HG02798 (cell line): ENCODE measurements at regions not wholly inside any gene's neighbourhood (a gene's known extent, or its start where the extent isn't known, plus 50 kb on each side); places are given as distances from the start of the nearest gene placed in this dataset.

Source experiments
- ATAC-seq: cut with Tn5 transposase; IDR thresholded peaks from one replicate; pipeline ENCODE4 v1.9.1; 2021; ENCODE audit warnings: mild to moderate bottlenecking; ENCODE audit not compliant: unreplicated experiment, poor library complexity

GRCh38 chr2:236671896-236672562, 102.4 kb downstream of the ACKR3 start:
- ATAC-seq: no peak

GRCh38 chr2:236672606-236673005, 103.0 kb downstream of the ACKR3 start:
- no peak for ATAC-seq

- ATAC-seq: no peak
Measured at GRCh38 chr2:236673126-236673822, 103.6 kb downstream of the ACKR3 start.

GRCh38 chr2:236673823-236674185, 104.2 kb downstream of the ACKR3 start:
- ATAC-seq: no peak

GRCh38 chr2:236674238-236674637, 104.6 kb downstream of the ACKR3 start:
- ATAC-seq: no peak

GRCh38 chr2:236674646-236675045, 105.0 kb downstream of the ACKR3 start:
- no peak for ATAC-seq

GRCh38 chr2:236675051-236675450, 105.4 kb downstream of the ACKR3 start:
- ATAC-seq: no peak

GRCh38 chr2:236675526-236675925, 105.9 kb downstream of the ACKR3 start:
- no peak for ATAC-seq

GRCh38 chr2:236676136-236676873, 106.7 kb downstream of the ACKR3 start:
- ATAC-seq: no peak

GRCh38 chr2:236677368-236677767, 107.7 kb downstream of the ACKR3 start:
- no peak for ATAC-seq

GRCh38 chr2:236678307-236678975, 108.8 kb downstream of the ACKR3 start:
- ATAC-seq: no peak

GRCh38 chr2:236679884-236680860, 110.5 kb downstream of the ACKR3 start:
- ATAC-seq: no peak

- ATAC-seq: no peak
Measured at GRCh38 chr2:236682651-236683422, 113.2 kb downstream of the ACKR3 start.

- ATAC-seq: no peak
Measured at GRCh38 chr2:236684504-236685256, 115.1 kb downstream of the ACKR3 start.

GRCh38 chr2:236685361-236685760, 115.7 kb downstream of the ACKR3 start:
- no peak for ATAC-seq

- ATAC-seq: no peak
Measured at GRCh38 chr2:236685979-236686520, 116.4 kb downstream of the ACKR3 start.

GRCh38 chr2:236686561-236686960, 116.9 kb downstream of the ACKR3 start:
- ATAC-seq: no peak
